ENCODE measurements at regions not wholly inside any gene's neighbourhood (a gene's known extent, or its start where the extent isn't known, plus 50 kb on each side); places are given as distances from the start of the nearest gene placed in this dataset.

DNA sequence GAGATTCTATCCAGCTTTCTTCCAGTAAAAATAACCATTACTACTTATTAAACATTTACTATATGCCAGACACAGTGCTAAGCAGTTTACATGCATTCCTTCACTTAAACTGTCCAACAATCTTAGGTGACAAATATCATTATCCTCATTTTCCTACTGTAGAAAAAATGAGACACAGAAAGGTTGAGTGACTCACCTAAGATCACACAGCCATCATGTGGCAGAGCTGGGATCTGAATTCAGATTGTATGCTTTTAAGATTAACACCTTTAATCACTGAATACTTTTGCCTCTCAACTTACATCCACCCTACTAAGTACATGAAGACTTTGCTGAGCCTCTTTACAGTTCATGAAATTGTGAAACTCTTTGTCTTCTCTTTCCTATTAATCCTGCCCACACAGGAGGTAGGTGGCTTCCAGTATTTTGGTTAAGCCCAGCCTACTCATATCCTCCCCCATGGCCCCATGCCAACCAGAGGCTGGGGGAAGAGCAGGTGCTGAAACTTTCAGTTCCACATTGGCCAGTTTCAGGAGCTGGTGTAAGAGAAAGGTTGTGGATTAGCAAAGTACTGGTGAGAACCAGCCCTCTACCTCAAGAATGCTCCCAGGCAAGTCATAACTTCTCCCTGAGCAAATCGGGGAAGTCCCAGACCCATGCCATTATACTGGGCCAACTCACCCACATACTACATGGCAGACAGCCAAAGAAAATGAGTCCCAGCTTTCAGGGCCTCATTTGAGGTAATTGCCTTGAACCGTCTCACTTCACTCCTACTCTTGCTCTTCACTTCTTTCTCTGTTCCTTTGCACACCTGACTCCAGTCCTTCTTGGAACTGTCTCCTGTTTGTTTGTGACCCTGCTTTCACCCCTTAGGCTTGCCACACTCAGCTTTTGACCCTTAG, 211.1 kb downstream of the GUCY2F start:
- Histone ChIP-seq H3K9ac (ENCODE audit: insufficient read depth, low read length) (no peak overlapping the region), H3K79me2 (ENCODE audit: control insufficient read depth, insufficient read depth, low read length) (no peaks in the 10 kb centered on the region), H3K36me3 (ENCODE audit: control insufficient read depth, insufficient read depth, low read length) (no peaks in the 10 kb centered on the region), H3K9me3 (ENCODE audit: control insufficient read depth, insufficient read depth, low read depth, low read length) (no peaks in the 10 kb centered on the region), H3K4me3 (replicated peaks in 1 of 4; ENCODE audit: control extremely low read depth in 1 of 4, insufficient read depth in 1 of 4, low read depth in 3 of 4, low read length in 4 of 4) (no peak overlapping the region), H3K27ac (ENCODE audit: insufficient read depth, low read length) (no peak overlapping the region), H4K20me1 (ENCODE audit: control insufficient read depth, extremely low read depth, insufficient read depth, low read length) (no peaks in the 10 kb centered on the region), H3K4me2 (ENCODE audit: extremely low read depth, insufficient read depth, low read length) (no peak overlapping the region), H3K27me3 (ENCODE audit: control insufficient read depth, insufficient read depth, low read length) (no peaks in the 10 kb centered on the region), H3K4me1 (ENCODE audit: control insufficient read depth, extremely low read depth, insufficient read depth, low read length) (no peaks in the 10 kb centered on the region), H2AFZ (ENCODE audit: low read length) (no peak overlapping the region)
- peak in 1 of 2 donors; percentile 20 for DNase-seq (ENCODE audit: low read depth in 2 of 2)
- TF ChIP-seq, protein P1, sequence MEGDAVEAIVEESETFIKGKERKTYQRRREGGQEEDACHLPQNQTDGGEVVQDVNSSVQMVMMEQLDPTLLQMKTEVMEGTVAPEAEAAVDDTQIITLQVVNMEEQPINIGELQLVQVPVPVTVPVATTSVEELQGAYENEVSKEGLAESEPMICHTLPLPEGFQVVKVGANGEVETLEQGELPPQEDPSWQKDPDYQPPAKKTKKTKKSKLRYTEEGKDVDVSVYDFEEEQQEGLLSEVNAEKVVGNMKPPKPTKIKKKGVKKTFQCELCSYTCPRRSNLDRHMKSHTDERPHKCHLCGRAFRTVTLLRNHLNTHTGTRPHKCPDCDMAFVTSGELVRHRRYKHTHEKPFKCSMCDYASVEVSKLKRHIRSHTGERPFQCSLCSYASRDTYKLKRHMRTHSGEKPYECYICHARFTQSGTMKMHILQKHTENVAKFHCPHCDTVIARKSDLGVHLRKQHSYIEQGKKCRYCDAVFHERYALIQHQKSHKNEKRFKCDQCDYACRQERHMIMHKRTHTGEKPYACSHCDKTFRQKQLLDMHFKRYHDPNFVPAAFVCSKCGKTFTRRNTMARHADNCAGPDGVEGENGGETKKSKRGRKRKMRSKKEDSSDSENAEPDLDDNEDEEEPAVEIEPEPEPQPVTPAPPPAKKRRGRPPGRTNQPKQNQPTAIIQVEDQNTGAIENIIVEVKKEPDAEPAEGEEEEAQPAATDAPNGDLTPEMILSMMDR (conservative IDR thresholded peaks at IDR 0.05 in 1 of 2, IDR thresholded peaks at IDR 0.05 in 1 of 2; ENCODE audit: low read depth in 1 of 2, low read length in 2 of 2), result no peak
- TF ChIP-seq EZH2 (IDR thresholded peaks at IDR 0.05; ENCODE audit: low read length, missing control alignments), result no peak

- no peaks in the 10 kb centered on the region for H3K36me3 ChIP-seq (ENCODE audit: control insufficient read depth, insufficient read depth, low read length)
- no peak overlapping the region for H2AFZ ChIP-seq (ENCODE audit: low read length)
- no peak overlapping the region for H3K4me2 ChIP-seq (ENCODE audit: extremely low read depth, insufficient read depth, low read length)
- H4K20me1 ChIP-seq (ENCODE audit: control insufficient read depth, extremely low read depth, insufficient read depth, low read length), result no peaks in the 10 kb centered on the region
- H3K79me2 ChIP-seq (ENCODE audit: control insufficient read depth, insufficient read depth, low read length), result no peaks in the 10 kb centered on the region
- no peaks in the 10 kb centered on the region for H3K4me1 ChIP-seq (ENCODE audit: control insufficient read depth, extremely low read depth, insufficient read depth, low read length)
- H3K4me3 ChIP-seq (replicated peaks in 1 of 4; ENCODE audit: control extremely low read depth in 1 of 4, insufficient read depth in 1 of 4, low read depth in 3 of 4, low read length in 4 of 4), result no peak overlapping the region
- H3K27ac ChIP-seq (ENCODE audit: insufficient read depth, low read length), result no peak overlapping the region
- DNase-seq (ENCODE audit: low read depth in 2 of 2), result no peak
- TF ChIP-seq, protein P1 (conservative IDR thresholded peaks at IDR 0.05 in 1 of 2, IDR thresholded peaks at IDR 0.05 in 1 of 2; ENCODE audit: low read depth in 1 of 2, low read length in 2 of 2), result no peak
- no peak for TF ChIP-seq EZH2 (IDR thresholded peaks at IDR 0.05; ENCODE audit: low read length, missing control alignments)
- no peak overlapping the region for H3K9ac ChIP-seq (ENCODE audit: insufficient read depth, low read length)
- H3K9me3 ChIP-seq (ENCODE audit: control insufficient read depth, insufficient read depth, low read depth, low read length), result no peaks in the 10 kb centered on the region
- H3K27me3 ChIP-seq (ENCODE audit: control insufficient read depth, insufficient read depth, low read length), result no peaks in the 10 kb centered on the region
These were observed 213.5 kb downstream of the GUCY2F start for GRCh38 chrX:109268340-109268739.

- DNase-seq (ENCODE audit: low read depth in 2 of 2), result no peak
- no peak overlapping the region for H3K9ac ChIP-seq (ENCODE audit: insufficient read depth, low read length)
- no peak overlapping the region for H3K4me2 ChIP-seq (ENCODE audit: extremely low read depth, insufficient read depth, low read length)
- TF ChIP-seq, protein P1 (conservative IDR thresholded peaks at IDR 0.05 in 1 of 2, IDR thresholded peaks at IDR 0.05 in 1 of 2; ENCODE audit: low read depth in 1 of 2, low read length in 2 of 2), result no peak
- TF ChIP-seq EZH2 (IDR thresholded peaks at IDR 0.05; ENCODE audit: low read length, missing control alignments), result no peak
- no peaks in the 10 kb centered on the region for H3K4me1 ChIP-seq (ENCODE audit: control insufficient read depth, extremely low read depth, insufficient read depth, low read length)
- no peak overlapping the region for H2AFZ ChIP-seq (ENCODE audit: low read length)
- H3K79me2 ChIP-seq (ENCODE audit: control insufficient read depth, insufficient read depth, low read length), result no peaks in the 10 kb centered on the region
- H3K4me3 ChIP-seq (replicated peaks in 1 of 4; ENCODE audit: control extremely low read depth in 1 of 4, insufficient read depth in 1 of 4, low read depth in 3 of 4, low read length in 4 of 4), result no peak overlapping the region
- H3K36me3 ChIP-seq (ENCODE audit: control insufficient read depth, insufficient read depth, low read length), result no peaks in the 10 kb centered on the region
- no peaks in the 10 kb centered on the region for H3K27me3 ChIP-seq (ENCODE audit: control insufficient read depth, insufficient read depth, low read length)
- no peaks in the 10 kb centered on the region for H3K9me3 ChIP-seq (ENCODE audit: control insufficient read depth, insufficient read depth, low read depth, low read length)
- no peaks in the 10 kb centered on the region for H4K20me1 ChIP-seq (ENCODE audit: control insufficient read depth, extremely low read depth, insufficient read depth, low read length)
- H3K27ac ChIP-seq (ENCODE audit: insufficient read depth, low read length), result no peak overlapping the region
These were observed 215.9 kb downstream of the GUCY2F start for GRCh38 chrX:109266034-109266433.
